GM19372 (cell line): ENCODE measurements at regions not wholly inside any gene's neighbourhood (a gene's known extent, or its start where the extent isn't known, plus 50 kb on each side); places are given as distances from the start of the nearest gene placed in this dataset.

ENCODE experiments used
- ATAC-seq: cut with Tn5 transposase; IDR thresholded peaks from one replicate; pipeline ENCODE4 v1.9.1; 2021; ENCODE audit warnings: mild to moderate bottlenecking, low read depth, moderate library complexity; ENCODE audit not compliant: unreplicated experiment

DNA sequence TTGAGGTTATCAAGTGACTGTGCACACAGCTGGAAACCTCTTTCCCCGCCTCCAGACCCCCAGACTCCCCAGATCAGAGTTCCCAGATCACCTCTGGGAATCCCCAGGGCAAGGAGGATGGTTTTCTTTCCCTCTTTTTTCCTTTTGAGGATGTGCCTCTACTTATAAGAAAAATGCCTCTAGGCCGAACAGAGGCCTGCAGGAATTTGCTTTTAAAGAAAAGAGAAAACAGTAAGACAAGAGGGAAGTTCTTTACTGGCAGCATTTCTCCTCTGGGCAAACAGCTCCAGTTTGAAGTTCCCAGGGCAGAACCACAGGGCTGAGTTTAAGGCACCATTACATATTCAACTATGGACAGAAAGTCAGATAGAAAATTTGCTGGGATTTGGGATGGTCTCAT is 837.9 kb upstream of the LCORL start:
- no peak for ATAC-seq

DNA sequence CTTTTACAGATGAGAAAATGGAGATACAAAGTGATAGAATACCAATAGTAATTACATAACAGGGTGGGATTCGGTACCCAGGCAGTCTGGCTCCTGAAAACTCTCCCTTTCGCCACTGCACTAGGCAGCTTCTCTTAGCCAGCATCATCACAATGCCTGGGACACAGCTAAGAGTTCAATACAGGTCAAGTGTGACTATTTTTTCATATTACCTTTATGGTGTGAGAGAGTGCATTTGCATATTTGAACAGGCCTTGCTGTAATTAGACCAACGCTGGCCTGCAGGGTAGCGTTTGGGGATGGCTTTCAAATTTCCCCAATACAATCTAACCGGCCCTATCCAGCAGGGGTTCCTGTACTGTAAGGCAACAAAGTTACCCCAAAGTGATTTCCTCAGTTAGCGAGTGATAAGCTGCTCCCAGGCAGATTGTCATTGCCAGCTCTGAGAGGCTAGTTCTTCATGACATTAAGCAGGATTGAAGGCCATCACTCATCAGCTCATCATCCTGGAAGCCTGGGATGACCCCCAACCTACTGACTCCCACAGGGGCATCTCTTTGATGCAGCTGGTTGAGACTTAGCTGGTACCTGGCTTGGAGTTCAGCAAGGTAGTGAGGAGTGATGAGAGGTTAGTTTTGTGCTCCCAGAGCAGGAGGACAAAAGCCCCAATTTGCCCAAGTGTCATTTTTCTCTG is 836.8 kb upstream of the LCORL start:
- ATAC-seq: no peak

DNA sequence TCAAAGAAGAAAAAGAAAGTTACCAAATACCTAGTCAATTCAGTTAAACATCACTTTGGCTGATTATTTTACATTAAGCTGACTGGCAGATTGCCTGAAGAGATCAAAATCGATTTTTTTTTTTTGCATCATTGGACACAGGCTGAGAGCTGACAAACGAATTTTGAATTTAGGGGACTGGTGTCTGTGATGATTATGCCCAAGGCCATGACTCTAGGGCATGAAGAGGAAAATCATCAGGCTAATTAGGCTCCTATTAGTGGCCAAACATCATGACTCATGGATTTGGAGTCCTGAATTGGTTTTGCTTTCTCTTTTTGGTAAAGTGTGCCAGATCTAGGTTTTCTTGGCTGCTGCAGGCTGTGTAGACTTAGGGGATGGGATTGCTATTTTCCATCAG is 829.3 kb upstream of the LCORL start:
- ATAC-seq: no peak

DNA sequence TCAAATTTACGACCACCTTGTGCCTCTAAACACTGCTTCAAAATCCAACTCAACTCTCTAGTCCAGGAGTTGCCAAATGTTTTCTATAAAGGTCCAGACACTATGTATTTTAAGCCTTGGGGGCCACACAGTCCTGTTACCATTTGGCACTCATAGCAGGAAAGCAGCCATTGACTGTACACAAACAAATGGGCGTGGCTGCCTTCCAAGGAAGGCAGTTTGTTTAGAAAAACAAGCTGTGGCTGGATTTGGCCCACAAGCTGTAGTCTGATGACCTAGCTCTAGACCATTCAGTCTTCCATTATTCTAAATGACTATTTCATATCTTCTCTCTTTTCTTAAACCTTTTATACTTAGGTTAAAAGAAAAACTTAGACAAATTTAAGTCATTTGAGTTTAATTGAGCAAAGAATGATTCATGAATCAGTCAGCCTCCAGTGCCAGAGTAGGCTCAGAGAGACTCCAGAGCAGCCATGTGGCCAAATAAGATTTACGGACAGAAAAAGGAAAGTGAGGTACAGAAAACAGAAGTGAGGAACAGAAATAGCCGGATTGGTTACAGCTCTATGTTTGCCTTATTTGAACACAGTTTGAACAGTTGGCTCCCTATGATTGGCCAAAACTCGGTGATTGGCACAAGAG is 825.8 kb upstream of the LCORL start:
- ATAC-seq: no peak

DNA sequence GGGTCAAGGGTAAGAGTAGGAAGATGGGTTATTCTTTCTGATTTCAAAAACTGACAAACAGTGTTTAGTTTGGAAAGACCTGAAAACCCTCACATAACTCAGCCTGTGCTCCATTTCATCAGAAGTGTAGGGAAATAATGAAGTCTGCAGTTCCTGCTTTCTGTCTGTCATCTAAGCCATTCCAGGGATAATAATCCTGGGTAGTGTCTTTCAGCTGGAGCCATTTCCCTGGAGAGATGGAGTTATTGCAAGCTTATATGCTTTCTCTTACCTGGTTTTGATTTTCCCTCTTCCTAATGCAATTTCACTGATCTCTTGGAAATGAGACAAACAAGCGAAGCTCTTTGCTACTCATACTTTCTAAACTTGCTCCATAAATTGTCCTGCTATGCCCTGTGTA is 824.8 kb upstream of the LCORL start:
- no peak for ATAC-seq

DNA sequence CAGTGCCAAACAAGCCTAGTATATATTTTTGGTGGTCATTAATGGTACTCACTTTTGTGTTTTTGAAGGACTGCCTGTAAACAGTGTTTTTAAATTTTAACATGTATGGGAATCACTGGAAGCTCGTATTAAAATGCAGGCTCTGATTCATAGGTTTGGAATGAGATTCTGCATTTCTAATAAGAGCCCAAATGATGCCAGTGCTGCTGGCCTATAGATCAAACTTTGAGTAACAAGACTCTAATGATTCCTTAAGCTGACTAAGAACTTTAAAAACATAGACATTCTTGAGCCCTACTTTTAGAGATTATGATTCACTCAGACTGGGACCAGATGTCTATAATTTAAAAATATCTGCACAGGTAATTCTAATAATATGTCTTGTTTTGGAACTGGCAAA is 823.2 kb upstream of the LCORL start:
- no peak for ATAC-seq

DNA sequence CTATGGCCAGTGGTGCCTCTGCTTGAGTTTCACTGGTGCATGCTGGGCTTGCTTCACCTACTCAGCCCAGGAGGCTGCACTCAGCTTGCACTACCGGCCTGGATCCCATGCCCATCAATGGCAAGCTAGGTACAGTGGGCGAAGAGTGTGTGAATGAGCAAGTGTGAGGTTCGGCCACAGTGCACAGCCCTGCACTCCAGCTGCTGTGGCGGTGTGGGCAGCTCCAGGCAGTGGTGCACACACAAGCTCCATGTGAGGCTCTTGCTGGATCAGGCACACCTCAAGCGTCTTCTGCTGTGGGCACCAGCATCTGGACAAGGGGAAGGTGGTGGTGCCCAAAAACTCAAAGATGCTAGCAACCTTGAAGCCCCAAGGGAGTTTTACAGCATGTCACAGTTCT is 820.9 kb upstream of the LCORL start:
- no peak for ATAC-seq

DNA sequence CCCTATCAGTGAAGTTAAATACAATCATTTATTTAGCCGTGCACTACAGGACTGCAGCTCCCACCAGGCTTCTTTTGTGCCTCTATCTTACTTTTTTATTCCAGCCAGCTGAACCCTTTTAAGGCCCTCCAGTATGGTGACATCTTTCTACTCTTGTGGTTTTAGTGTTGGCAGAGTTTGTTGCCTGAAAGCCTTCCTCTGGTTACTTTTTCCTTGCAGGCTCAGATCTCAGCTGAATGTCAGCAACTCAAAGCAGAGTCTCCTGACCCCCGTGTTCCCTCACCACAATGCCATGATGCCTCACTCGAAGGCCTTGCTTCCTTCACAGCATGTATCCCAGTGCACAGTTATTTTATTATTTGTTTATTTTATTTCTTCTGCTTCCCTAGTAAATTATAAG is 818.9 kb upstream of the LCORL start:
- ATAC-seq: no peak

DNA sequence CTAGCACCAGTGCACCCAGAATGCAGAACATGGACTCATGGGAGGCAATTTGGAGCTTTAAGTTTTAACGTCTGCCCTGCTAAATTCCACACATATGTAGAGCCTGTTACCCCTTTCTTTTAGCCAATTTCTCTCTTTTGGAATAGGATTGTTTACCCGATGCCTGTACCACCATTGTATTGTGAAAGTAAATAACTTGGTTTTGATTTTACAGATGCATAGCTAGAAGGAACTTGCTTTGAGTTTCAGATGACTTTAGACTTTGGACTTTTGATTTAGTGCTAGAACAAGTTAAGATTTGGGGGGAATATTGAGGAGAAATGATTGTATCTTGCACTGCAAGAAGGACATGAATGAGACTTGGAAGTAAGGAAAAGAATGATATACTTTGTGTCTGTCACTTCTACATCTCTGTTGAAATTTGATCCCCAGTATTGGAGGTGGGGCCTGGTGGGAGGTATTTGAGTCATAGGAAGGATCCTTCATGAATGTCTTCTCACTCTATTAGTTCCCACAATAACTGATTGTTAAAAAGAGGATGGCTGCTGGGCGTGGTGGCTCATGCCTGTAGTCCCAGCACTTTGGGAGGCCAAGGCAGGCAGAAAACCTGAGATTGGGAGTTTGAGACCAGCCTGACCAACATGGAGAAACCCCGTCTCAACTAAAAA is 794.8 kb upstream of the LCORL start:
- ATAC-seq: no peak

DNA sequence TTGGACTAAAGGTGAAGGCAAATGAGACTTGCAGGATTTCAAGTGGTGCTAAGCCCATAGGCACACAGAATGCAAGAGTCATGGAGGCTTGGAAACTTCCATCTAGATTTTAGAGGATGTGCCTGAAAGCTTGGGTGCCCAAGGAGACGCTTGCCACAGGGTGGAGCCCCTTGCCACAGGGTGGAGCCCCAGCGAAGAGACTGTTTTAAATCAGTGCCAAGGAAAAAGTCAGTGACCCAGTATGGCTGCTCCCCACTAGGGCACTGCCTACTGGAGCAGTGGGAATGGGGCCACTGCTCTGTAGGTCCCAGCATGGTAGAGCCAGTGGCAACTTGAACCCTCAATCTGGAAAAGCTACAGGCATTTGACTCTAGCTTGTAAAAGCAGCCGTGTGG is 794.2 kb upstream of the LCORL start:
- no peak for ATAC-seq

DNA sequence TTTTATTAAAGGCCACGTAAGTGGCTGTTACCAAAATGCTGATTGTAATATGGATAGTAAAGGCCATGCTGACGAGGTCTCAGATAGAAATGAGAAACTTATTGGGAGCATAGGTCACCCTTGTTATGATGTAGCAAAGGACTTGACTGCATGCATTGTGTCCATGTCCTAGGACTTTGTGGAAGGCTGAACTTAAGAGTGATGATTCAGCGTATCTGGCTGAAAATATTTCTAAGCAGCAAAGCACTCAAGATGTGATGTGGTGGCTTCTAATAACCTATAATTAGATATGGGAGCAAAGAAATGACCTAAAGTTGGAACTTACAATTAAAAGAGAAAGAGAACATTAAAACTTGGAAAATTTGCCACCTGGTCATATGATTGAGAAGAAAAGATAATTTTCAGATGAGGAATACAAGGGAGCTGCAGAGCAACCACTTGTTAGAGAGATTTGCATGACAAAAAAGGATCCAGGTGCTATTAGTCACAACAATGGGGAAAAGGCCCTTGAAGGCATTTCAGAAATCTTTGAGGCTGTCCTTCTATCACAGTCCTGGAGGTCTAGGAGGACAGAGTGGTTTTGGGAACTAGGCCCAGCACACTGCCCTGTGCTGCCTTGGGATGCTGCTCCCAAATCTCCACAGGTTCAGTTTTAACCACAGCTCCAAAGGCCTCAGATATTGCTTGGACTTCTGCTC is 793.7 kb upstream of the LCORL start:
- ATAC-seq: no peak

DNA sequence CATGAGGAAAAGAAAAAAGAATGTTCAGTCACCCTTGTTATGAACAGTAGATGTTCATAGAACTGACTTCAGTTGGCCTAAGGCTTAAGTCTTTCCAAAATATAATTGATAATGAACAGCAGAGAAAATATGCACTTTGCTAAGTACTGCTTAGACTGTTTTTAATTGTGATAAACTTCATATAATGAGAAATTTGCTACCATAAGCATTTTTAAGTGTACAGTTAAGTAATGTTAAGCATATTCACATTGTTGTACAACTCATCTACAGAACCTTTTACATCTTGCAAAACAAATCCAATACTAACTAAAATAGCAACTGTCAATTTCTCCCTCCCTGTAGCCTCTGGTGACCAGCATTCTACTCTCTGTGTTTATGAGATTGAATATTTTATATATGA is 792.2 kb upstream of the LCORL start:
- ATAC-seq: no peak

DNA sequence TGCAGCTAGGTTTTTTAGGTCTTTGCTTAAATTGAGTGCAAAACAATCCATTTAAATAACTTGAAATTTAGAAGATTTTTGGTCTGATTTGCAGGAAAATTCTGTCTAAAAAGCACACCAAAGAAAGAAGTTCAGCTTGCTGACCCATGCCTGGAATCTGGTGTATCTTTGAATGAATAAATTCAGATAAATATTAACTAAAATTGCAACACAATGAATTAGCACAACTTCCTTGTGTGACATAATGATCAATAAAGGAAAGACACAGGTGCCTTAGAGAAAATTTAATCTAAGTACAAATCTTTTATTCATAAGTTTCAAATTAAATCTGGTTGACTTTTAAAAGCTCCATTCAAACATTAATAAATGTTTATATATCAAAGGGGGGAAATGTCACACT is 791.5 kb upstream of the LCORL start:
- no peak for ATAC-seq

DNA sequence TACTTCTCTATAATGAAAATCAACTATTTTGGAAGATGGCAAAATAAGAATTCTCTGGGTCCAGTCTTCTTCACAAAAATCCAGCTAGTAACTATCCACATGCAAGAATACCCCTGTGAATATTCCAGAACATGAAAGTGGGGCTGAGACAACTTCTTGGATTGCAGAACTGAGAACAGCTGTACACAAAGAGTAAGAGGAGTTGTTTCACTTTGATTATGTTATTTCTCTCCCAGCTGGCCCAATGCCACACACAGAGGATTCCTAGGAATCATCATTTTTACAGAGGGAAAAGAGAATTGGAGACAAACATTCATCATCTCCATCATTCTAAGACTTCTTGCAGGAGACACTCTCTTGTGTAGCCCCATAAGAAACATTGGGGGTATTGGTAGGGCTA is 782.2 kb upstream of the LCORL start:
- ATAC-seq: no peak

DNA sequence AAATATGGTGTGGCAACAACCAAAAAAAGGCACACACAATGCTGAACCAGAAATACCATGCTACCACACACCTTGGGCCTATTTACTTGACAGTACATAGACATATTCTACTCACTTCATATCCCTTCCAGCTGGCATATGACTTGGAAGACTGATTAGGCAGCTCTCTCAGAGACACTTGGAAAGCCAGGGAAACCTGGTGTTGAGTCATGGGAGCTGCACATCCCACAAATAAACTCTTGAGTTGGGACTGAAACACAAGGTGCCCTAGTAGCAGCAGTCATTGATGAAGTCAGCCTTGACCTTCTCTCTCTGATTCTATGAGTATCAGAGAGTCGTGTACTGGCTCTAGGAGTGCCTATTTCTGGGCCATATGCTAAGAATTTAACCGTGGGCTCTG is 776.6 kb upstream of the LCORL start:
- ATAC-seq: no peak

DNA sequence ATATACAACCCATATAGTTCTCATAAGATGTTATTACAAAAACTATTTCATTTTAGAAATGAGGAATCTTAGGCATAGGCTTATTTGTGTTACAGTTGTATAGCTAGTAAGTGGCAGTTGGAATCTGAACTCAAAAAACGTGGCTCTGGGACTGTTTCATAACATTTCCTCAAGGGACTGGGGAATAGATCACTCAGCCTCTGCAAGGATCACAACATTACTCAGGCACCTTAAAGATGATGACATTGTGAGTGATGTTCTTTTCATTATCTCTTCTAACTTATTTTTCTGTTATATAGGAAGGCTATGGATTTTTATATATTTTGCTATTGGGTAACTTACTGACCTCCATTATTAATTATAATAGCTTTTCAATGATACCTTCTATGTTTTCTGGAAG is 774.2 kb upstream of the LCORL start:
- no peak for ATAC-seq

DNA sequence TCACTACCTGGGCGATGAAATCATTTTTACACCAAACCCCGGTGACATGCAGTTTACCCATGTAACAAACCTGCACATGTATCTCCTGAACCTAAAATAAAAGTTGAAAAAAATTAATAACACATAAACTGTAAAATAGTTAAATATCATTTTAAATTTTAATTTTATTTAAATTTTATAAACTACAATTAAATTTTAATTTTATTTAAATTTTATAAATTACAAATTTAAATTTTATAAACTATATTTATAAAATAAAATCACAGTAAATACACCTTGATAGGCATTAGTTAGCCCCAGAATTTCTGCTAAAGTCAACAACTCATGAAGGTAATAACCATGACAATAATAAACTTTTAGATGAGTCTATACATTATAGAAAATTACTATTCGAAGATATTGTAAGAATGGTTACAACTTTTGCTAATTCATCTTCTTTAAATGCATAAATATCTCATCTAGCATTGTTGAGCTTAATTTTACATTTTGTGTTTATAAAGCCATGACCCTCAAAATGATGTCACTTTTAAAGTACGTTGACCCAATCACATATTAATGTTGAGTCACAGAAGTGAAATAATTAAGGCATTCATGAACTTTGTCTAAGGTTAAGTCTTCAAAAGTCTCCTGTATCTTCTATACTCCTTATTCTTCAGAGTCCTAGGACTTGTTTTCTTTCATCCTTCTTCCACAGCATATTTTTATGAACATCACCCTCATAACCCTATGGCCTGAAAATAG is 755.8 kb upstream of the LCORL start:
- ATAC-seq: no peak

DNA sequence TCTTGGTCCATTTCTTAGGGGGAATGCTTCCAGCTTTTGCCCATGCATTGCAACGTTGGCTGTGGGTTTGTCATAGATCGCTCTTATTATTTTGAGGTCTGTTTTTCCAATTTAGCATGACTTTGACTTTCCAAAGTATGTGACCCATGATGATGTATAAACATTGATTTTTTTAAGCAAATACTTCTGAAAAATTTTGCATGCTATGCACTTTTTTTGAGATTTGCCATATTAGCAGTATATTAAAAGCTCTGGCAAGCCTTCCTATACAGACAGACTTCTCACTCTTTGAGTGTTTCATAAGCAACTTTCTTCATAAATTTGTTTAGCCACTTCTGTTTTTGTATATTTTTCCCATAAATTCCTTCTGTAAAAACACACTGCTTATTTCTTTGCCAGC is 746.4 kb upstream of the LCORL start:
- ATAC-seq: no peak

DNA sequence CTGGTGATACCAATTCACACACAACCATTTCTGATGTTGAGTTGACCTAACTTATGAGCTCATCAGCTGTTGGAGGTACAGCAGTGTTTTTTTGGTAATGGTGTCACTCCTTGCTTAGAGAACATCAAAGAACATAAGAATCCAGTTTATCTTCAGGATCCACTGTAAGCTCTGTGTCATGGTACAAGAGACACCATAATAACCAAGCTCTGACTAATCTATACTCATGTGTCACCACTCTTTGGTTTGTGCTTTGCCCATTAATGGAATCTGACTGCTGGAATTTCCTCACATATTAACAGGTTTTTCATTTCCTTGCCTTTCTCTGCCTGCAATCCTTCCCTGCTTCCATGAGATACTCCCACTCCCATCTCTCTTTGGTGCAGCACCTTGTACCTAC is 735.1 kb upstream of the LCORL start:
- ATAC-seq: no peak

DNA sequence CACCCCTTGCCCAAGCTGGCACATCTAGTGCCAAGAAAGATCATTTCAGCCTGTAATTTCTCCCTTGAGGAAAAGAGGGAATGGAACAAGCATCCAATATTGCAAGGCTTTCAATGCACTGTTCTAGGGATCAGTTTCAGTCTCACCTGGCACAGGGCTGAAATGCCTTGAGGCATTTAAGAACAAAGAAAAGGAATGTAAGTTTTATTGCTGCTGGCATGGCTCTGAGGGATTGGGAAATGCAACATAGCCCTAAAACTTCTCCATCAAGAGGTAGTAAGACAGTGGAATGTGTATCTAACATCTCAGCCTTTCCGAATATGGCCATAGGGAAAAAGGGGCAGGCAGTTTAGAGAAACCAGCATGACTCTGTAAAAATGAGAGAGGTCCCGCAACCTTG is 732.6 kb upstream of the LCORL start:
- ATAC-seq: no peak

DNA sequence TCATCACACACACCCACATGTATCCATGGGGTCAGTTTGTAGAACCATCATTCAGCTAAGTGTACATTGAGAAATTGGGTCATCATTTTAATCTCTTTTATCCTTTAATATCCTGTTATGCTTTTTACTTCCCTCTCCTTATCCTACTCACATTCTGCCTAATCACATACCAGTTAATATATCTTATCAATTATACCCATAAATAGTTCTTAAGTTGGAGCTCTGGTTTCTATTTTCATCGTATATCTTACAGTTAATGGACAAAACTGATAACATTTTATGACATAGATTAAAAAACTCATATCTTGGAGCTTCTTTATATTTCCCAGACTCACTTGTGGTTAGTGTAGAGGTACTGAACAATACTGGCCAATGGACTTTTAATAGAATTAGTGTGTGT is 729.5 kb upstream of the LCORL start:
- ATAC-seq: no peak
